Ishikawa (cell line): ENCODE measurements at regions not wholly inside any gene's neighbourhood (a gene's known extent, or its start where the extent isn't known, plus 50 kb on each side); places are given as distances from the start of the nearest gene placed in this dataset.

Source experiments
- EP300 ChIP-seq: IDR thresholded peaks from 2 replicates; pipeline ENCODE4 v1.6.1; 2012; ENCODE audit warnings: borderline replicate concordance
- FOXM1 ChIP-seq: IDR thresholded peaks from 2 replicates; pipeline ENCODE4 v1.6.1; 2012; ENCODE audit warnings: low read depth, borderline replicate concordance
- RAD21 ChIP-seq: IDR thresholded peaks from 2 replicates; pipeline ENCODE4 v1.6.1; 2012; ENCODE audit warnings: low read depth
- TAF1 ChIP-seq: IDR thresholded peaks from 2 replicates; pipeline ENCODE4 v1.6.1; 2012; ENCODE audit warnings: low read depth, mild to moderate bottlenecking
- TF ChIP-seq, protein P1 (sequence below): IDR thresholded peaks from 2 replicates; pipeline ENCODE4 v1.6.1; 2012; ENCODE audit warnings: low read depth, mild to moderate bottlenecking
- TF ChIP-seq, protein P2 (sequence below): IDR thresholded peaks from 2 replicates; pipeline ENCODE4 v1.6.1; 2012
- TF ChIP-seq, protein P3 (sequence below): IDR thresholded peaks from 2 replicates; pipeline ENCODE4 v1.6.1; 2012

DNA sequence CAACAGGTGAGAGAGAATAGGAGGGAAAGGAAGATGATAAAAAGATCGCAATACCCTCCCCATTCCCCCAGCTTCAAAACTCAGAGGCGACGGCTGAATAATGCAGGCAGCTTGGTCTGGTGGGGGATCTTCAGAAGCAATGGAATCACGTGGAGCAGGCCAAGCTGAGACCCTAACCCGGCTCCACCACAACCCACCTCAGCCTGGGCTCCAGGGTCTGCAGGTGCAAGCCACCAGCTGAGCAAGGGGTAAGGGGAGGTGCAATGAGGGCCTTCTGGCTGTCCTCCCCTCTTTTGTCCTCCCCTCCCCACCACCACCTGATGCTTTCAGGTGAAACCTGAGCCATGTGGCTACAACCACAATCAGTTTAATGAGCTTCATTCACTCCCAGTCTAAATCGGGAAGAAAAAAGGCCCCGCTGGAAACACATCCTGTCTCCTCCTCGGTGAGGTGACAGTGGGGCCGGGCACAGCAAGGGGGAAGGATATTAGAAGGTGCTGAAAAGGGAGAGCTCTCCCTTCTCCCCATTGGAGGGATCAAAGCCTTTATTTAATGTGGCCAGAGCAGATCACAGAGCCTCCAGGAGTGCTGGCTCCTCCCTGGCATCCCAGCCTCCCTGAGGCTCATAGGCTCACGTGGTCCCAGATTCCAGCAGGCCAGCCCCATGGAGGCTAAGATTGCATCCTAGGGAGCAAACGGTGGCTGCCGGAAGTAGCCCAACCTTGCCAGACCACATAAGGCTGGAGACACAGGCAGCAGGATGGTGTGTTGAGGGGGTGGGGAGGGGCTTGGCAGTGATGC, 261.0 kb downstream of the SOX9 start:
- peak; percentile 62 for TF ChIP-seq FOXM1
- peak; percentile 11 for TF ChIP-seq RAD21
- TF ChIP-seq TAF1 = peak; percentile 50; the same call in 1 of the 2 replicates
- TF ChIP-seq, protein P1, sequence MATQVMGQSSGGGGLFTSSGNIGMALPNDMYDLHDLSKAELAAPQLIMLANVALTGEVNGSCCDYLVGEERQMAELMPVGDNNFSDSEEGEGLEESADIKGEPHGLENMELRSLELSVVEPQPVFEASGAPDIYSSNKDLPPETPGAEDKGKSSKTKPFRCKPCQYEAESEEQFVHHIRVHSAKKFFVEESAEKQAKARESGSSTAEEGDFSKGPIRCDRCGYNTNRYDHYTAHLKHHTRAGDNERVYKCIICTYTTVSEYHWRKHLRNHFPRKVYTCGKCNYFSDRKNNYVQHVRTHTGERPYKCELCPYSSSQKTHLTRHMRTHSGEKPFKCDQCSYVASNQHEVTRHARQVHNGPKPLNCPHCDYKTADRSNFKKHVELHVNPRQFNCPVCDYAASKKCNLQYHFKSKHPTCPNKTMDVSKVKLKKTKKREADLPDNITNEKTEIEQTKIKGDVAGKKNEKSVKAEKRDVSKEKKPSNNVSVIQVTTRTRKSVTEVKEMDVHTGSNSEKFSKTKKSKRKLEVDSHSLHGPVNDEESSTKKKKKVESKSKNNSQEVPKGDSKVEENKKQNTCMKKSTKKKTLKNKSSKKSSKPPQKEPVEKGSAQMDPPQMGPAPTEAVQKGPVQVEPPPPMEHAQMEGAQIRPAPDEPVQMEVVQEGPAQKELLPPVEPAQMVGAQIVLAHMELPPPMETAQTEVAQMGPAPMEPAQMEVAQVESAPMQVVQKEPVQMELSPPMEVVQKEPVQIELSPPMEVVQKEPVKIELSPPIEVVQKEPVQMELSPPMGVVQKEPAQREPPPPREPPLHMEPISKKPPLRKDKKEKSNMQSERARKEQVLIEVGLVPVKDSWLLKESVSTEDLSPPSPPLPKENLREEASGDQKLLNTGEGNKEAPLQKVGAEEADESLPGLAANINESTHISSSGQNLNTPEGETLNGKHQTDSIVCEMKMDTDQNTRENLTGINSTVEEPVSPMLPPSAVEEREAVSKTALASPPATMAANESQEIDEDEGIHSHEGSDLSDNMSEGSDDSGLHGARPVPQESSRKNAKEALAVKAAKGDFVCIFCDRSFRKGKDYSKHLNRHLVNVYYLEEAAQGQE = no peak
- peak; percentile 82 for TF ChIP-seq EP300
- TF ChIP-seq, protein P2, sequence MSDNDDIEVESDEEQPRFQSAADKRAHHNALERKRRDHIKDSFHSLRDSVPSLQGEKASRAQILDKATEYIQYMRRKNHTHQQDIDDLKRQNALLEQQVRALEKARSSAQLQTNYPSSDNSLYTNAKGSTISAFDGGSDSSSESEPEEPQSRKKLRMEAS = peak; percentile 79; the same call in 1 of the 2 replicates
- TF ChIP-seq, protein P3, sequence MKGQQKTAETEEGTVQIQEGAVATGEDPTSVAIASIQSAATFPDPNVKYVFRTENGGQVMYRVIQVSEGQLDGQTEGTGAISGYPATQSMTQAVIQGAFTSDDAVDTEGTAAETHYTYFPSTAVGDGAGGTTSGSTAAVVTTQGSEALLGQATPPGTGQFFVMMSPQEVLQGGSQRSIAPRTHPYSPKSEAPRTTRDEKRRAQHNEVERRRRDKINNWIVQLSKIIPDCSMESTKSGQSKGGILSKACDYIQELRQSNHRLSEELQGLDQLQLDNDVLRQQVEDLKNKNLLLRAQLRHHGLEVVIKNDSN = peak; percentile 93
